Ectodermal cell (in vitro differentiated cells): ENCODE measurements at regions not wholly inside any gene's neighbourhood (a gene's known extent, or its start where the extent isn't known, plus 50 kb on each side); places are given as distances from the start of the nearest gene placed in this dataset.

Source experiments
- H3K27ac ChIP-seq: 2 replicates; pipeline ENCODE4 v1.7.0; 2013; ENCODE audit warnings: mild to moderate bottlenecking, low read depth, low read length; ENCODE audit not compliant: insufficient read depth, poor library complexity, severe bottlenecking
- H3K27me3 ChIP-seq: 2 replicates; pipeline ENCODE4 v1.7.0; 2013; ENCODE audit warnings: mild to moderate bottlenecking, low read length; ENCODE audit not compliant: insufficient read depth, control insufficient read depth, poor library complexity, severe bottlenecking
- H3K36me3 ChIP-seq: one replicate; pipeline ENCODE4 v1.7.0; 2013; ENCODE audit warnings: low read length; ENCODE audit not compliant: control insufficient read depth, insufficient read depth
- H3K4me1 ChIP-seq: one replicate; pipeline ENCODE4 v1.7.0; 2013; ENCODE audit warnings: low read length; ENCODE audit not compliant: control insufficient read depth, insufficient read depth
- H3K4me3 ChIP-seq: 2 replicates; pipeline ENCODE4 v1.7.0; 2013; ENCODE audit warnings: low read depth, low read length, control low read depth; ENCODE audit not compliant: insufficient read depth
- H3K9me3 ChIP-seq: 2 replicates; pipeline ENCODE4 v1.7.0; 2013; ENCODE audit warnings: mild to moderate bottlenecking, low read length, moderate library complexity; ENCODE audit not compliant: control insufficient read depth
- WGBS, 2 experiments: methylation state at CpG; one replicate each; pipeline ENCODE4 v1.1.7; 2013; ENCODE audit warnings: missing lambda C conversion rate in 2 of 2; 5-methylcytosine and 5-hydroxymethylcytosine counted together

- no peaks in the 10 kb centered on the region for H3K36me3 ChIP-seq
- H3K27me3 ChIP-seq, result no peaks in the 10 kb centered on the region
- peaks cover 5% of the 10 kb centered on the region for H3K4me1 ChIP-seq
- no peak overlapping the region for H3K27ac ChIP-seq
- no peaks in the 10 kb centered on the region for H3K9me3 ChIP-seq
- H3K4me3 ChIP-seq, result no peak overlapping the region
- 47 to 54% methylated on average over 5 of the region's 5 CpGs for WGBS, 2 experiments
Measured at GRCh38 chr3:63051920-63052319, 176.7 kb upstream of the CADPS start.

- Histone ChIP-seq H3K27me3 (no peaks in the 10 kb centered on the region), H3K36me3 (no peaks in the 10 kb centered on the region), H3K4me1 (peaks cover under 1% of the 10 kb centered on the region), H3K9me3 (no peaks in the 10 kb centered on the region), H3K27ac (no peak overlapping the region), H3K4me3 (no peak overlapping the region)
- 80 to 100% methylated on average over 1 of the region's 1 CpG for WGBS, 2 experiments
Measured at GRCh38 chr3:63056932-63057331, 181.7 kb upstream of the CADPS start.

- no peak overlapping the region for H3K4me3 ChIP-seq
- H3K9me3 ChIP-seq, result no peaks in the 10 kb centered on the region
- H3K4me1 ChIP-seq, result no peaks in the 10 kb centered on the region
- H3K27me3 ChIP-seq, result no peaks in the 10 kb centered on the region
- no peak overlapping the region for H3K27ac ChIP-seq
- H3K36me3 ChIP-seq, result no peaks in the 10 kb centered on the region
- WGBS, 2 experiments, result 94 to 100% methylated on average over 1 to 2 of the region's 2 CpGs
Measured at GRCh38 chr3:63060412-63060811, 185.2 kb upstream of the CADPS start.

DNA sequence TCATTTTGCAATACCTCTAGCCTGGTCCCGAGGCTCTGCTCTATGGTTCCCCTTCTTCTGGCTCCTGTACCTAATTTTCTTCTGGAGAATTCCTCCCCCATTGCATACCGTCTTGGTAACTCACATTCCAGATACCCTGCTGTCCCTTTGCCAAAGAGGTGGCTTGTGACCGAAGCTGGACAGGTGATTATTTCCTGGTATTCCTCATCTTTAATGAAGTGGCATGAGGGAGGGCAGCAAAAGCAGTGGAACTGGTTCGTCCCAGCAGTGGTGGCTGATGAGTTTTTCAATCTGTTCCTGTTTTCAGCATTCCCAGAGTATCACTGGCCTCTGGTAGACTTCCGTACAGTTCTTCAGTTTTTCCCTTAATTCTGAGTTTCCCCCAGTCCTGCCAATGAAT lies 186.2 kb upstream of the CADPS start:
- H3K4me1 ChIP-seq, result no peaks in the 10 kb centered on the region
- no peaks in the 10 kb centered on the region for H3K27me3 ChIP-seq
- H3K9me3 ChIP-seq, result no peaks in the 10 kb centered on the region
- WGBS, 2 experiments, result 84 to 90% methylated on average over 5 of the region's 5 CpGs
- H3K27ac ChIP-seq, result no peak overlapping the region
- no peak overlapping the region for H3K4me3 ChIP-seq
- no peaks in the 10 kb centered on the region for H3K36me3 ChIP-seq

- Histone ChIP-seq H3K9me3 (no peaks in the 10 kb centered on the region), H3K4me1 (no peaks in the 10 kb centered on the region), H3K27me3 (no peaks in the 10 kb centered on the region), H3K36me3 (no peaks in the 10 kb centered on the region), H3K27ac (no peak overlapping the region), H3K4me3 (no peak overlapping the region)
- WGBS, 2 experiments, result 96% methylated on average over 1 of the region's 1 CpG; no CpG with 5 or more reads in 1 of the 2 experiments
Measured at GRCh38 chr3:63064209-63064755, 189.1 kb upstream of the CADPS start.

GRCh38 chr3:63067999-63068645 lies 192.9 kb upstream of the CADPS start:
- H3K4me3 ChIP-seq, result no peak overlapping the region
- 13 to 55% methylated on average over 2 to 3 of the region's 3 CpGs for WGBS, 2 experiments
- H3K27me3 ChIP-seq, result no peaks in the 10 kb centered on the region
- H3K27ac ChIP-seq, result no peak overlapping the region
- no peaks in the 10 kb centered on the region for H3K4me1 ChIP-seq
- no peaks in the 10 kb centered on the region for H3K36me3 ChIP-seq
- no peaks in the 10 kb centered on the region for H3K9me3 ChIP-seq

DNA sequence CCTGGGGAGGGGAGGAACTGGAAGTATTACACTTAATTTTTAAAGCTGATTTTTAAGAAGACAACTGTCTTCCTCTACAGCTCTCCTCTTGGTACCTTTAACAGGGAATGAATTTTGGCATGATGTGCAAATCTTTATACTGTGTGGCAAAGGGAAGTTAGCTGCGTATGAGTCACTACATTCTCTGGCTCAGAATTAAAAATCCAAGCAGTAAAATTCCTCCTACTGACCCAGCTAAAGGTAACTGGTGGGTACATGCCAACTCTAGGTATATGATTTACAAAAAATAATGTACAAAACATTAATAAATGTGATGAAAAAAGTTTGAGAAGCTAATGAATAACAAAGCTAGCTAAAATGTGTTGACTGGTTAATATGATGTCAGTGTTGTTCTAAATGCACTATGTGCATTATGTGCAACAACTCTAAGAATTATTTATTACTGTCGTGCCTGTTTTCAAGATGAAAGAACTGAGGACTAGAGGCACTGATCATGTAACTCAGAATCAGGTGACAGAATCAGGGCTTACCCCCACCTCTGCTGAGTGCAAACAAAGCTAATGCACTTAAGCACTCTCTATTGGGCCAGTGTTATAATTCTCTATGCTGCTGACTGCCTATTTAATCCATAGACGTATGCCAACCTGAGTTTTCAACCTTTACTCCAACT lies 194.7 kb upstream of the CADPS start:
- 81 to 89% methylated on average over 3 of the region's 3 CpGs for WGBS, 2 experiments
- Histone ChIP-seq H3K27me3 (no peaks in the 10 kb centered on the region), H3K4me3 (no peak overlapping the region), H3K9me3 (no peaks in the 10 kb centered on the region), H3K36me3 (no peaks in the 10 kb centered on the region), H3K27ac (no peak overlapping the region), H3K4me1 (no peaks in the 10 kb centered on the region)

DNA sequence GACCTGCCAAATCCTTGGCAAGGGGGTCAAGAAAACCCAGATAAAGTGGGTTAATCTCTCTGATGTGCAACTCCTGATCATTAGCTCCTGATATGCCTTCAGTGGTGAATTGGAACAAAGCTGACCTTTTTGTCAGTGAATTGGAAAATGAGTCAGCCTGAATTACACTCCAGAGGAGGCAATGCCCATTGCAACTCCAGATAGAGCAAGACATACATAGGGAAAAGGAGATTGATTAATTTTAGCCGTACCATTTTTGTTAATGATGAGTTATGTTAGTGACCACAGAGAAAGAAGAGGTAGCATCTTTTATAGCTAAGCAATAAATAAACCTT lies 195.2 kb upstream of the CADPS start:
- no peak overlapping the region for H3K4me3 ChIP-seq
- H3K27me3 ChIP-seq, result no peaks in the 10 kb centered on the region
- WGBS, 2 experiments, result 83 to 100% methylated on average over 1 of the region's 1 CpG
- no peaks in the 10 kb centered on the region for H3K4me1 ChIP-seq
- no peaks in the 10 kb centered on the region for H3K9me3 ChIP-seq
- no peaks in the 10 kb centered on the region for H3K36me3 ChIP-seq
- no peak overlapping the region for H3K27ac ChIP-seq

DNA sequence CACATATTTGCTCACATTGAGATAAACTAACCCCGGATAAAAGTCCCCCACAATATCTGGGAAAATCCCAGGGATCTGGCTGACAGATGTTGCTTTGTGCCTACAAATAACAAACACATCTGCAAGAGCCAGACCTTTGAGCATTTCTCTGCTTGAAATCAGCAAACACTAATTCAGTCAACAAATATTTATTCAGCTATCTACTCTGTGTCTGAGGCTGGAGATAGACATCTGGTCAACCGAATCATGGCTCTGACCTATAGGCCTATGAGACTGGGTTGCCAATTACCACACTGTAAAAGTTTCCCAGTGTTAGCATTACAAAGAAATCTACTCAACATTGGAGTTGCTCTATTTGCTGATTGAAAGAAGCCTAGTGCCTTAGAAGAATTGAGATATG lies 201.1 kb upstream of the CADPS start:
- no peaks in the 10 kb centered on the region for H3K36me3 ChIP-seq
- no peak overlapping the region for H3K27ac ChIP-seq
- 89 to 97% methylated on average over 2 of the region's 2 CpGs for WGBS, 2 experiments
- H3K9me3 ChIP-seq, result no peaks in the 10 kb centered on the region
- no peak overlapping the region for H3K4me3 ChIP-seq
- H3K4me1 ChIP-seq, result no peaks in the 10 kb centered on the region
- H3K27me3 ChIP-seq, result no peaks in the 10 kb centered on the region

- Histone ChIP-seq H3K27ac (no peak overlapping the region), H3K4me1 (no peaks in the 10 kb centered on the region), H3K27me3 (no peaks in the 10 kb centered on the region), H3K36me3 (no peaks in the 10 kb centered on the region), H3K4me3 (no peak overlapping the region), H3K9me3 (no peaks in the 10 kb centered on the region)
- 83 to 90% methylated on average over 2 of the region's 2 CpGs for WGBS, 2 experiments
Measured at GRCh38 chr3:63086190-63086589, 191.9 kb upstream of the SYNPR start.
